Daoy (cell line): ENCODE measurements at regions not wholly inside any gene's neighbourhood (a gene's known extent, or its start where the extent isn't known, plus 50 kb on each side); places are given as distances from the start of the nearest gene placed in this dataset.

ENCODE experiments used
- DNase-seq: peaks from one replicate; pipeline ENCODE4 v3.0.0-alpha.2; 2015; ENCODE audit warnings: low read depth

GRCh38 chr2:108067820-108068405, 81.6 kb downstream of the SLC5A7 start:
- no peak for DNase-seq

- DNase-seq: no peak
Observed at GRCh38 chr2:108069515-108070310, 83.4 kb downstream of the SLC5A7 start.

- no peak for DNase-seq
Observed at GRCh38 chr2:108073415-108074072, 87.2 kb downstream of the SLC5A7 start.

GRCh38 chr2:108074150-108074549, 87.8 kb downstream of the SLC5A7 start:
- DNase-seq: no peak

GRCh38 chr2:108074946-108075345, 88.6 kb downstream of the SLC5A7 start:
- no peak for DNase-seq

GRCh38 chr2:108076527-108076926, 90.2 kb downstream of the SLC5A7 start:
- no peak for DNase-seq

- no peak for DNase-seq
Observed at GRCh38 chr2:108079736-108080135, 93.4 kb downstream of the SLC5A7 start.

- no peak for DNase-seq
Observed at GRCh38 chr2:108080177-108080576, 93.9 kb downstream of the SLC5A7 start.

GRCh38 chr2:108082978-108083377, 96.7 kb downstream of the SLC5A7 start:
- DNase-seq: no peak

- no peak for DNase-seq
Observed at GRCh38 chr2:108084311-108084710, 98.0 kb downstream of the SLC5A7 start.

- no peak for DNase-seq
Observed at GRCh38 chr2:108092886-108093285, 106.6 kb downstream of the SLC5A7 start.

GRCh38 chr2:108101481-108101880, 115.2 kb downstream of the SLC5A7 start:
- DNase-seq: no peak

- DNase-seq: no peak
Observed at GRCh38 chr2:108106731-108107130, 120.4 kb downstream of the SLC5A7 start.

GRCh38 chr2:108111936-108112335, 125.6 kb downstream of the SLC5A7 start:
- DNase-seq: no peak

- no peak for DNase-seq
Observed at GRCh38 chr2:108115868-108116267, 123.9 kb upstream of the SULT1C3 start.

- DNase-seq: no peak
Observed at GRCh38 chr2:108118996-108119395, 120.8 kb upstream of the SULT1C3 start.

GRCh38 chr2:108119492-108119891, 120.3 kb upstream of the SULT1C3 start:
- no peak for DNase-seq

- DNase-seq: no peak
Observed at GRCh38 chr2:108124736-108125495, 114.9 kb upstream of the SULT1C3 start.

GRCh38 chr2:108125581-108125980, 114.2 kb upstream of the SULT1C3 start:
- DNase-seq: no peak

GRCh38 chr2:108128249-108128648, 111.5 kb upstream of the SULT1C3 start:
- no peak for DNase-seq

- no peak for DNase-seq
Observed at GRCh38 chr2:108129636-108130035, 110.1 kb upstream of the SULT1C3 start.

GRCh38 chr2:108133457-108133856, 106.3 kb upstream of the SULT1C3 start:
- no peak for DNase-seq
